A549 (cell line): ENCODE measurements at regions not wholly inside any gene's neighbourhood (a gene's known extent, or its start where the extent isn't known, plus 50 kb on each side); places are given as distances from the start of the nearest gene placed in this dataset.

Experiments
- ATAC-seq, 2 experiments: fragments of 200-7000 bp in 1 of 2; fragments of >200 bp in 1 of 2; cut with Nextera tagmentation in 1 of 2; cut with Tn5 transposase in 1 of 2; 3 replicates each; pipeline versions ENCODE4 v1.8.0 to v1.9.1; 2018 to 2020; ENCODE audit warnings: mild to moderate bottlenecking in 1 of 2, moderate library complexity in 1 of 2
- CTCF ChIA-PET: fragments of 300-600 bp; sonication (Branson Sonifier 250); formaldehyde crosslinking; extraction: SDS; loops from one replicate; lab custom pipeline; 2021; ENCODE audit warnings: antibody characterized with exemption, inconsistent platforms; lab: Yijun Ruan, JAX
- POLR2A ChIA-PET: fragments of 350-600 bp; formaldehyde crosslinking; extraction: SDS; loops from one replicate; lab custom pipeline; 2021; ENCODE audit warnings: antibody characterized with exemption, inconsistent platforms; lab: Yijun Ruan, JAX
- DNase-seq, 2 experiments: peaks; one replicate each; pipeline versions ENCODE4 v3.0.0 to v3.0.0-alpha.2; 2011 to 2016; ENCODE audit warnings: low read depth in 1 of 2, low spot score in 1 of 2
- FAIRE-seq: peaks from 2 replicates; lab custom pipeline; 2011; peaks lifted over from hg19 to GRCh38; lab: Jason Lieb, UNC
- H3K27ac ChIP-seq, 2 experiments: fragments of >200 bp; sonication (Bioruptor Twin); formaldehyde crosslinking; 3 replicates each; pipeline ENCODE4 v1.5.1; 2016 to 2017
- H3K4me1 ChIP-seq: fragments of >200 bp; sonication (Bioruptor Twin); formaldehyde crosslinking; 3 replicates; pipeline ENCODE4 v1.6.1; 2016
- H3K4me2 ChIP-seq: fragments of >200 bp; sonication (Bioruptor Twin); formaldehyde crosslinking; 3 replicates; pipeline ENCODE4 v1.6.1; 2016
- H3K4me3 ChIP-seq: fragments of >200 bp; sonication (Bioruptor Twin); formaldehyde crosslinking; 3 replicates; pipeline ENCODE4 v1.5.1; 2016
- H3K9me3 ChIP-seq: fragments of >200 bp; sonication (Bioruptor Twin); formaldehyde crosslinking; 3 replicates; pipeline ENCODE4 v1.6.1; 2016
- BHLHE40 ChIP-seq: IDR thresholded peaks from 2 replicates; pipeline ENCODE4 v1.6.1; 2012; ENCODE audit warnings: low read depth, low read length, inconsistent platforms
- CBX8 ChIP-seq: fragments of 200-600 bp; sonication (generic); IDR thresholded peaks from 2 replicates; pipeline ENCODE4 v1.6.1; 2016
- CEBPB ChIP-seq, 2 experiments: fragments of >200 bp in 1 of 2; sonication (Bioruptor Twin) in 1 of 2; formaldehyde crosslinking in 1 of 2; IDR thresholded peaks; 2 replicates each; pipeline ENCODE4 v1.6.1; 2012 to 2016
- CHD2 ChIP-seq: fragments of 150-350 bp; IDR thresholded peaks from 2 replicates; pipeline ENCODE4 v1.6.1; 2014; ENCODE audit warnings: low read length; ENCODE audit not compliant: partially characterized antibody
- ESRRA ChIP-seq: fragments of 150-350 bp; IDR thresholded peaks from 2 replicates; pipeline ENCODE4 v1.6.1; 2014; ENCODE audit warnings: mild to moderate bottlenecking, low read length, borderline replicate concordance
- FOXS1 ChIP-seq: fragments of 250-450 bp; sonication (Bioruptor Pico); IDR thresholded peaks from 2 replicates; pipeline ENCODE4 v1.5.0; 2020; ENCODE audit warnings: mild to moderate bottlenecking, moderate library complexity
- GATA3 ChIP-seq: IDR thresholded peaks from 2 replicates; pipeline ENCODE4 v1.6.1; 2012; ENCODE audit warnings: borderline replicate concordance
- HOXB5 ChIP-seq: fragments of 250-450 bp; sonication (Bioruptor Pico); IDR thresholded peaks from 2 replicates; pipeline ENCODE4 v1.5.0; 2020; ENCODE audit warnings: mild to moderate bottlenecking, moderate library complexity
- KDM5A ChIP-seq: fragments of 200-600 bp; sonication (generic); IDR thresholded peaks from 2 replicates; pipeline ENCODE4 v1.6.1; 2016; ENCODE audit warnings: antibody characterized with exemption, mild to moderate bottlenecking
- MAZ ChIP-seq: fragments of 150-350 bp; IDR thresholded peaks from 2 replicates; pipeline ENCODE4 v1.6.1; 2014; ENCODE audit warnings: antibody characterized with exemption, low read depth, low read length, borderline replicate concordance
- MYC ChIP-seq: IDR thresholded peaks from 2 replicates; pipeline ENCODE4 v1.6.1; 2012; ENCODE audit warnings: mild to moderate bottlenecking, inconsistent platforms, low read length, improper control_type of control experiment, borderline replicate concordance
- NFE2L2 ChIP-seq: fragments of 150-350 bp; conservative IDR thresholded peaks from 2 replicates; pipeline ENCODE4 v1.6.1; 2014; ENCODE audit warnings: low read length
- PHF8 ChIP-seq: fragments of 200-600 bp; sonication (generic); IDR thresholded peaks from 2 replicates; pipeline ENCODE4 v1.6.1; 2016; ENCODE audit warnings: low read depth, mild to moderate bottlenecking, antibody characterized with exemption, moderate library complexity, borderline replicate concordance
- POLR2A ChIP-seq: IDR thresholded peaks from 2 replicates; pipeline ENCODE4 v1.6.1; 2012; ENCODE audit warnings: mild to moderate bottlenecking, low read length
- POLR2AphosphoS2 ChIP-seq: conservative IDR thresholded peaks from 2 replicates; pipeline ENCODE4 v1.6.1; 2012; ENCODE audit warnings: low read length, improper control_type of control experiment, inconsistent platforms
- RAD21 ChIP-seq, 2 experiments: fragments of >200 bp in 1 of 2; sonication (Bioruptor Twin) in 1 of 2; formaldehyde crosslinking in 1 of 2; IDR thresholded peaks in 1 of 2; conservative IDR thresholded peaks in 1 of 2; 2 replicates in 1 of 2; 3 replicates in 1 of 2; pipeline ENCODE4 v1.6.1; 2012 to 2018; ENCODE audit warnings: inconsistent platforms in 1 of 2
- RARB ChIP-seq: fragments of 250-450 bp; sonication (Bioruptor Pico); IDR thresholded peaks from 2 replicates; pipeline ENCODE4 v1.8.0; 2021; ENCODE audit warnings: mild to moderate bottlenecking, moderate library complexity
- RNF2 ChIP-seq: fragments of 200-600 bp; sonication (generic); IDR thresholded peaks from 2 replicates; pipeline ENCODE4 v1.6.1; 2016; ENCODE audit warnings: low read depth, mild to moderate bottlenecking, antibody characterized with exemption, moderate library complexity, borderline replicate concordance
- TFCP2L1 ChIP-seq: fragments of 250-450 bp; sonication (Bioruptor Pico); IDR thresholded peaks from 2 replicates; pipeline ENCODE4 v1.5.0; 2021; ENCODE audit warnings: mild to moderate bottlenecking
- ZC3H11A ChIP-seq: fragments of 450-650 bp; IDR thresholded peaks from 2 replicates; pipeline ENCODE4 v1.6.1; 2014; ENCODE audit warnings: antibody characterized with exemption, mild to moderate bottlenecking
- ZFP36 ChIP-seq: fragments of 450-650 bp; IDR thresholded peaks from 2 replicates; pipeline ENCODE4 v1.6.1; 2014; ENCODE audit warnings: borderline replicate concordance; ENCODE audit not compliant: partially characterized antibody
- ZNF302 ChIP-seq: fragments of 250-450 bp; sonication (Bioruptor Pico); IDR thresholded peaks from 2 replicates; pipeline ENCODE4 v1.9.0; 2021; ENCODE audit warnings: inconsistent platforms, mild to moderate bottlenecking, moderate library complexity
- ZSCAN20 ChIP-seq: fragments of 250-450 bp; sonication (Bioruptor Pico); IDR thresholded peaks from 2 replicates; pipeline ENCODE4 v1.8.0; 2022; ENCODE audit warnings: mild to moderate bottlenecking, moderate library complexity
- WGBS: methylation state at CpG from one replicate; pipeline ENCODE4 v1.1.6; 2017; ENCODE audit errors: missing lambda C conversion rate; 5-methylcytosine and 5-hydroxymethylcytosine counted together
- TF ChIP-seq, protein P1 (sequence below): fragments of 250-450 bp; sonication (Bioruptor Pico); IDR thresholded peaks from 2 replicates; pipeline ENCODE4 v1.5.0; 2020; ENCODE audit warnings: low read depth, mild to moderate bottlenecking, moderate library complexity
- TF ChIP-seq, protein P2 (sequence below): IDR thresholded peaks from 2 replicates; pipeline ENCODE4 v1.6.1; 2012
- TF ChIP-seq, protein P3 (sequence below): IDR thresholded peaks from 2 replicates; pipeline ENCODE4 v1.6.1; 2012; ENCODE audit warnings: low read depth, borderline replicate concordance
- TF ChIP-seq, protein P4 (sequence below): fragments of 450-650 bp; IDR thresholded peaks from 2 replicates; pipeline ENCODE4 v1.6.1; 2014; ENCODE audit warnings: antibody characterized with exemption
- TF ChIP-seq, protein P5 (sequence below): fragments of 250-450 bp; sonication (Bioruptor Pico); IDR thresholded peaks from 2 replicates; pipeline ENCODE4 v1.5.0; 2021; ENCODE audit warnings: mild to moderate bottlenecking, moderate library complexity, borderline replicate concordance

DNA sequence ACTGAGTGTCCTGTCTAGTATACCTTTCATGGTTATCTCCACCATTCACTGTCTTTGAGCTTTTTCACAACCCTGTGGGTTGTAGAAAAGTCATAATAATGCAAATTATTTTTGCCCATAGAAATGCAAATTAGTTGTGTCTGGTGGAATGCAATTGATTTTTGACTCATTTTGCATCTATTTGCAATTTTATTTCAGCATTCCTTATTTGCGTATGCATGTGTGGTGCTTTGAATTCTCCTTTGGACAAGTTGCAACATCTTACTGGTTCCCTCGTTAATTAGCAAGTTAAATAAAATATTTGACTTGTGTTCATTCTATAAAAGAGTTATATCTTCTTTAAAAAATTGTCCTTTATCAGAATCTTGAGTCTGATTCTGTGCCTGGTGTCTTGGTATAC is 297.3 kb upstream of the CASK start:
- ChIA-PET CTCF (no interaction called here), POLR2A (no interaction called here)
- no peaks in the 10 kb centered on the region for H3K4me1 ChIP-seq
- no peak for ATAC-seq
- no peaks in the 10 kb centered on the region for H3K9me3 ChIP-seq
- no peak for DNase-seq
- FAIRE-seq, result no peak
- TF ChIP-seq, protein P1, sequence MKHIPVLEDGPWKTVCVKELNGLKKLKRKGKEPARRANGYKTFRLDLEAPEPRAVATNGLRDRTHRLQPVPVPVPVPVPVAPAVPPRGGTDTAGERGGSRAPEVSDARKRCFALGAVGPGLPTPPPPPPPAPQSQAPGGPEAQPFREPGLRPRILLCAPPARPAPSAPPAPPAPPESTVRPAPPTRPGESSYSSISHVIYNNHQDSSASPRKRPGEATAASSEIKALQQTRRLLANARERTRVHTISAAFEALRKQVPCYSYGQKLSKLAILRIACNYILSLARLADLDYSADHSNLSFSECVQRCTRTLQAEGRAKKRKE (CRISPR knock-in tag), result no peak
- TF ChIP-seq, protein P2, sequence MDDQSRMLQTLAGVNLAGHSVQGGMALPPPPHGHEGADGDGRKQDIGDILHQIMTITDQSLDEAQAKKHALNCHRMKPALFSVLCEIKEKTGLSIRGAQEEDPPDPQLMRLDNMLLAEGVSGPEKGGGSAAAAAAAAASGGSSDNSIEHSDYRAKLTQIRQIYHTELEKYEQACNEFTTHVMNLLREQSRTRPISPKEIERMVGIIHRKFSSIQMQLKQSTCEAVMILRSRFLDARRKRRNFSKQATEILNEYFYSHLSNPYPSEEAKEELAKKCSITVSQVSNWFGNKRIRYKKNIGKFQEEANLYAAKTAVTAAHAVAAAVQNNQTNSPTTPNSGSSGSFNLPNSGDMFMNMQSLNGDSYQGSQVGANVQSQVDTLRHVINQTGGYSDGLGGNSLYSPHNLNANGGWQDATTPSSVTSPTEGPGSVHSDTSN, result no peak
- TF ChIP-seq ZSCAN20 (CRISPR knock-in tag) (no peak), RARB (CRISPR knock-in tag) (no peak), POLR2AphosphoS2 (no peak), BHLHE40 (no peak), MAZ (no peak), PHF8 (no peak), ESRRA (no peak), RNF2 (no peak), CBX8 (no peak)
- TF ChIP-seq, protein P3, sequence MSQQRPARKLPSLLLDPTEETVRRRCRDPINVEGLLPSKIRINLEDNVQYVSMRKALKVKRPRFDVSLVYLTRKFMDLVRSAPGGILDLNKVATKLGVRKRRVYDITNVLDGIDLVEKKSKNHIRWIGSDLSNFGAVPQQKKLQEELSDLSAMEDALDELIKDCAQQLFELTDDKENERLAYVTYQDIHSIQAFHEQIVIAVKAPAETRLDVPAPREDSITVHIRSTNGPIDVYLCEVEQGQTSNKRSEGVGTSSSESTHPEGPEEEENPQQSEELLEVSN, result no peak
- 39% methylated on average over 2 of the region's 2 CpGs for WGBS
- no peak overlapping the region for H3K27ac ChIP-seq
- H3K4me2 ChIP-seq, result no peak overlapping the region
- no peak overlapping the region for H3K4me3 ChIP-seq

DNA sequence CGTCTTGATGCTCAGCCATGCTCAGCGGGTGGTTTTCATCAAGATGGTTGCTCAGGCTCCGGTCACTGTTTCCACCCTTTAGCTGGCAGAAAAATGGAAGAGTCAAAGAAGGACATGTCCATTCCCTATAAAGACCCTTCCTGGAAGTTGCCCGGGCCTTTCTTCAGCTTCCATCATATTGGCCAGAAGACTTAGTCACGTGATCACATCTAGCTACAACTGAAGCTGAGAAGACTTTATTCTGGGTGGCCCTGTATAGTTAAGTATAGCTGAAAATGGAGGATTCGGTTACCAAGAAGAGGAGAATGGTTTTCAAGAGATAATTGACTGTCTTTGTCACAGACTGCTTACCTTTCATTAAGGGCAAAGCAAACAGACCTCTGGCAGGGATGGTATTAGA is 296.7 kb upstream of the CASK start:
- FAIRE-seq (peak; percentile 39), ATAC-seq (no peak)
- TF ChIP-seq, protein P4, sequence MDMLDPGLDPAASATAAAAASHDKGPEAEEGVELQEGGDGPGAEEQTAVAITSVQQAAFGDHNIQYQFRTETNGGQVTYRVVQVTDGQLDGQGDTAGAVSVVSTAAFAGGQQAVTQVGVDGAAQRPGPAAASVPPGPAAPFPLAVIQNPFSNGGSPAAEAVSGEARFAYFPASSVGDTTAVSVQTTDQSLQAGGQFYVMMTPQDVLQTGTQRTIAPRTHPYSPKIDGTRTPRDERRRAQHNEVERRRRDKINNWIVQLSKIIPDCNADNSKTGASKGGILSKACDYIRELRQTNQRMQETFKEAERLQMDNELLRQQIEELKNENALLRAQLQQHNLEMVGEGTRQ, result no peak
- no peak for TF ChIP-seq GATA3
- no peak for TF ChIP-seq MYC
- no peak for TF ChIP-seq PHF8
- TF ChIP-seq, protein P5, sequence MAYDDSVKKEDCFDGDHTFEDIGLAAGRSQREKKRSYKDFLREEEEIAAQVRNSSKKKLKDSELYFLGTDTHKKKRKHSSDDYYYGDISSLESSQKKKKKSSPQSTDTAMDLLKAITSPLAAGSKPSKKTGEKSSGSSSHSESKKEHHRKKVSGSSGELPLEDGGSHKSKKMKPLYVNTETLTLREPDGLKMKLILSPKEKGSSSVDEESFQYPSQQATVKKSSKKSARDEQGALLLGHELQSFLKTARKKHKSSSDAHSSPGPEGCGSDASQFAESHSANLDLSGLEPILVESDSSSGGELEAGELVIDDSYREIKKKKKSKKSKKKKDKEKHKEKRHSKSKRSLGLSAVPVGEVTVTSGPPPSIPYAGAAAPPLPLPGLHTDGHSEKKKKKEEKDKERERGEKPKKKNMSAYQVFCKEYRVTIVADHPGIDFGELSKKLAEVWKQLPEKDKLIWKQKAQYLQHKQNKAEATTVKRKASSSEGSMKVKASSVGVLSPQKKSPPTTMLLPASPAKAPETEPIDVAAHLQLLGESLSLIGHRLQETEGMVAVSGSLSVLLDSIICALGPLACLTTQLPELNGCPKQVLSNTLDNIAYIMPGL (CRISPR knock-in tag), result no peak
- no peak for TF ChIP-seq FOXS1 (CRISPR knock-in tag)
- no peak for TF ChIP-seq CHD2
- no peak for TF ChIP-seq TFCP2L1 (CRISPR knock-in tag)
- no peak for TF ChIP-seq NFE2L2
- no peak for TF ChIP-seq POLR2A
- TF ChIP-seq ZSCAN20 (CRISPR knock-in tag), result no peak
- TF ChIP-seq ZC3H11A, result no peak
- no peak for TF ChIP-seq KDM5A
- no peak for TF ChIP-seq ZNF302 (CRISPR knock-in tag)
- TF ChIP-seq, protein P2, result no peak
- no peak for TF ChIP-seq RAD21 (conservative IDR thresholded peaks at IDR 0.05 in 1 of 2, IDR thresholded peaks at IDR 0.05 in 1 of 2)
- no peak for TF ChIP-seq HOXB5 (CRISPR knock-in tag)
- TF ChIP-seq ZFP36, result no peak
- no peak for TF ChIP-seq CEBPB (IDR thresholded peaks at IDR 0.05)
- TF ChIP-seq, all 56 proteins: peak for 0

More for the DNA sequence above, 296.7 kb upstream of the CASK start:
- no peaks in the 10 kb centered on the region for H3K9me3 ChIP-seq
- H3K4me1 ChIP-seq, result no peaks in the 10 kb centered on the region
- WGBS, result 40% methylated on average over 6 of the region's 6 CpGs
- DNase-seq, result no peak
- ChIA-PET POLR2A (no interaction called here), CTCF (no interaction called here)
- no peak overlapping the region for H3K4me3 ChIP-seq
- H3K27ac ChIP-seq, result no peak overlapping the region
- H3K4me2 ChIP-seq, result no peak overlapping the region
